K562 (cell line): ENCODE measurements at regions not wholly inside any gene's neighbourhood (a gene's known extent, or its start where the extent isn't known, plus 50 kb on each side); places are given as distances from the start of the nearest gene placed in this dataset.

Experiments used
- ATF7 ChIP-seq: fragments of 450-650 bp; IDR thresholded peaks from 2 replicates; pipeline ENCODE4 v1.7.1; 2014; ENCODE audit warnings: mild to moderate bottlenecking, moderate library complexity
- CTCF ChIP-seq, 3 experiments: IDR thresholded peaks in 2 of 3; conservative IDR thresholded peaks in 1 of 3; 2 replicates each; pipeline ENCODE4 v1.5.1; 2011 to 2012; ENCODE audit warnings: low read length in 3 of 3, mild to moderate bottlenecking in 3 of 3, control low read depth in 2 of 3, improper control_type of control experiment in 1 of 3, inconsistent platforms in 1 of 3, low read depth in 1 of 3, mixed read lengths in 1 of 3, moderate library complexity in 1 of 3; ENCODE audit not compliant: insufficient read depth in 2 of 3
- EP300 ChIP-seq: IDR thresholded peaks from 2 replicates; pipeline ENCODE4 v1.6.1; 2012; ENCODE audit warnings: low read length, improper control_type of control experiment
- ETS1 ChIP-seq: conservative IDR thresholded peaks from 2 replicates; pipeline ENCODE4 v1.6.1; 2011; ENCODE audit warnings: low read depth, mild to moderate bottlenecking, low read length; ENCODE audit not compliant: control insufficient read depth
- NR2F6 ChIP-seq: fragments of 450-650 bp; formaldehyde crosslinking; IDR thresholded peaks from 2 replicates; pipeline ENCODE4 v1.4.0; 2020; ENCODE audit warnings: mild to moderate bottlenecking
- POLR2A ChIP-seq: fragments of 450-650 bp; conservative IDR thresholded peaks from 2 replicates; pipeline ENCODE4 v1.6.1; 2016
- RAD21 ChIP-seq, 2 experiments: fragments of 250-450 bp in 1 of 2; fragments of 450-650 bp in 1 of 2; sonication (Bioruptor Pico) in 1 of 2; formaldehyde crosslinking in 1 of 2; IDR thresholded peaks in 1 of 2; conservative IDR thresholded peaks in 1 of 2; 2 replicates each; pipeline versions ENCODE4 v1.4.0 to v1.8.0; 2020 to 2022; ENCODE audit warnings: mild to moderate bottlenecking in 2 of 2, moderate library complexity in 1 of 2
- ZKSCAN8 ChIP-seq: fragments of 200-800 bp; sonication (Bioruptor generic); IDR thresholded peaks from 2 replicates; pipeline ENCODE4 v1.6.1; 2016; ENCODE audit warnings: missing genetic modification characterization, missing compliant biosample characterization
- ZNF274 ChIP-seq: IDR thresholded peaks from 2 replicates; pipeline ENCODE4 v1.6.1; 2011; ENCODE audit warnings: low read depth, mild to moderate bottlenecking, low read length, moderate library complexity, borderline replicate concordance
- ZNF277 ChIP-seq: fragments of 250-450 bp; sonication (Bioruptor Pico); IDR thresholded peaks from 2 replicates; pipeline ENCODE4 v1.8.0; 2022; ENCODE audit warnings: inconsistent platforms, mild to moderate bottlenecking, moderate library complexity, borderline replicate concordance

- TF ChIP-seq CTCF (IDR thresholded peaks at IDR 0.05 in 2 of 3, conservative IDR thresholded peaks at IDR 0.05 in 1 of 3; ENCODE audit: insufficient read depth in 2 of 3, low read depth in 1 of 3, low read length in 3 of 3) = no peak
- no peak for TF ChIP-seq POLR2A
- TF ChIP-seq ATF7 = no peak
- TF ChIP-seq ZNF274 = no peak
- TF ChIP-seq NR2F6 (CRISPR knock-in tag) = no peak
- no peak for TF ChIP-seq EP300
- no peak for TF ChIP-seq ETS1
- TF ChIP-seq RAD21 (CRISPR knock-in tag; conservative IDR thresholded peaks at IDR 0.05 in 1 of 2, IDR thresholded peaks at IDR 0.05 in 1 of 2) = no peak
- TF ChIP-seq ZNF277 (CRISPR knock-in tag) = no peak
- no peak for TF ChIP-seq ZKSCAN8 (CRISPR knock-in tag)
Observed at GRCh38 chr22:48346311-48346710, 1481.4 kb downstream of the BRD1 start.
